HG03066 (cell line): ENCODE measurements at regions not wholly inside any gene's neighbourhood (a gene's known extent, or its start where the extent isn't known, plus 50 kb on each side); places are given as distances from the start of the nearest gene placed in this dataset.

Experiments
- ATAC-seq: cut with Tn5 transposase; IDR thresholded peaks from one replicate; pipeline ENCODE4 v1.9.1; 2021; ENCODE audit warnings: low read depth; ENCODE audit not compliant: unreplicated experiment

GRCh38 chr18:76554547-76555222, 59.6 kb upstream of the ZNF516 start:
- ATAC-seq = no peak

GRCh38 chr18:76553715-76554546, 58.9 kb upstream of the ZNF516 start:
- ATAC-seq = no peak

GRCh38 chr18:76548541-76548940, 53.5 kb upstream of the ZNF516 start:
- no peak for ATAC-seq

- ATAC-seq = no peak
These were observed 52.3 kb upstream of the ZNF516 start for GRCh38 chr18:76547296-76547695.

- ATAC-seq = no peak
These were observed 51.4 kb upstream of the ZNF516 start for GRCh38 chr18:76546436-76546835.

- ATAC-seq = no peak
These were observed 51.0 kb upstream of the ZNF516 start for GRCh38 chr18:76546088-76546435.

GRCh38 chr18:76545433-76546087, 50.5 kb upstream of the ZNF516 start:
- no peak for ATAC-seq

GRCh38 chr18:76544511-76545345, 49.7 kb upstream of the ZNF516 start:
- ATAC-seq = no peak
